ENCODE measurements at regions not wholly inside any gene's neighbourhood (a gene's known extent, or its start where the extent isn't known, plus 50 kb on each side); places are given as distances from the start of the nearest gene placed in this dataset.

- Mint-ChIP-seq H3K36me3 (ENCODE audit: unreplicated experiment) (peaks cover 4% of the 10 kb centered on the region), H3K27ac (ENCODE audit: unreplicated experiment) (no peak overlapping the region), H3K4me3 (ENCODE audit: unreplicated experiment) (no peak overlapping the region), H3K9me3 (ENCODE audit: unreplicated experiment) (peaks cover 19% of the 10 kb centered on the region), H3K4me1 (ENCODE audit: unreplicated experiment) (peaks cover 36% of the 10 kb centered on the region), H3K27me3 (ENCODE audit: unreplicated experiment) (no peaks in the 10 kb centered on the region)
- no peak for DNase-seq (ENCODE audit: extremely low spot score, unreplicated experiment)
- TF ChIP-seq CTCF (IDR thresholded peaks at IDR 0.05) = no peak
Measured at GRCh38 chr2:188881434-188881833, 92.7 kb upstream of the COL3A1 start.

GRCh38 chr2:188884046-188884445, 90.1 kb upstream of the COL3A1 start:
- Mint-ChIP-seq H3K36me3 (ENCODE audit: unreplicated experiment) (peaks cover 9% of the 10 kb centered on the region), H3K4me3 (ENCODE audit: unreplicated experiment) (no peak overlapping the region), H3K9me3 (ENCODE audit: unreplicated experiment) (peaks cover 38% of the 10 kb centered on the region), H3K27ac (ENCODE audit: unreplicated experiment) (peak overlapping the region; percentile 66), H3K4me1 (ENCODE audit: unreplicated experiment) (peaks cover 29% of the 10 kb centered on the region), H3K27me3 (ENCODE audit: unreplicated experiment) (no peaks in the 10 kb centered on the region)
- no peak for DNase-seq (ENCODE audit: extremely low spot score, unreplicated experiment)
- no peak for TF ChIP-seq CTCF (IDR thresholded peaks at IDR 0.05)

GRCh38 chr2:188884517-188884916, 89.7 kb upstream of the COL3A1 start:
- Mint-ChIP-seq H3K4me1 (ENCODE audit: unreplicated experiment) (peaks cover 25% of the 10 kb centered on the region), H3K27me3 (ENCODE audit: unreplicated experiment) (no peaks in the 10 kb centered on the region), H3K36me3 (ENCODE audit: unreplicated experiment) (peaks cover 9% of the 10 kb centered on the region), H3K4me3 (ENCODE audit: unreplicated experiment) (no peak overlapping the region), H3K9me3 (ENCODE audit: unreplicated experiment) (peaks cover 38% of the 10 kb centered on the region), H3K27ac (ENCODE audit: unreplicated experiment) (peak overlapping the region; percentile 66)
- no peak for DNase-seq (ENCODE audit: extremely low spot score, unreplicated experiment)
- TF ChIP-seq CTCF (IDR thresholded peaks at IDR 0.05) = no peak

GRCh38 chr2:188889187-188889586, 85.0 kb upstream of the COL3A1 start:
- Mint-ChIP-seq H3K27me3 (ENCODE audit: unreplicated experiment) (no peaks in the 10 kb centered on the region), H3K36me3 (ENCODE audit: unreplicated experiment) (peaks cover 8% of the 10 kb centered on the region), H3K4me1 (ENCODE audit: unreplicated experiment) (peaks cover 7% of the 10 kb centered on the region), H3K27ac (ENCODE audit: unreplicated experiment) (no peak overlapping the region), H3K9me3 (ENCODE audit: unreplicated experiment) (peaks cover 25% of the 10 kb centered on the region), H3K4me3 (ENCODE audit: unreplicated experiment) (no peak overlapping the region)
- TF ChIP-seq CTCF (IDR thresholded peaks at IDR 0.05) = no peak
- DNase-seq (ENCODE audit: extremely low spot score, unreplicated experiment) = no peak

GRCh38 chr2:188890755-188891154, 83.4 kb upstream of the COL3A1 start:
- peaks cover 8% of the 10 kb centered on the region for H3K36me3 Mint-ChIP-seq (ENCODE audit: unreplicated experiment)
- H3K4me1 Mint-ChIP-seq (ENCODE audit: unreplicated experiment) = peaks cover 4% of the 10 kb centered on the region
- H3K27ac Mint-ChIP-seq (ENCODE audit: unreplicated experiment) = no peak overlapping the region
- H3K27me3 Mint-ChIP-seq (ENCODE audit: unreplicated experiment) = no peaks in the 10 kb centered on the region
- H3K4me3 Mint-ChIP-seq (ENCODE audit: unreplicated experiment) = no peak overlapping the region
- no peak for TF ChIP-seq CTCF (IDR thresholded peaks at IDR 0.05)
- no peak for DNase-seq (ENCODE audit: extremely low spot score, unreplicated experiment)
- peaks cover 25% of the 10 kb centered on the region for H3K9me3 Mint-ChIP-seq (ENCODE audit: unreplicated experiment)

All from osteocyte (in vitro differentiated cells).